GM19238 (cell line): ENCODE measurements at regions not wholly inside any gene's neighbourhood (a gene's known extent, or its start where the extent isn't known, plus 50 kb on each side); places are given as distances from the start of the nearest gene placed in this dataset.

ENCODE experiments used
- DNase-seq: peaks from one replicate; pipeline ENCODE4 v3.0.0; 2011; ENCODE audit warnings: low spot score; ENCODE audit not compliant: insufficient read length

- no peak for DNase-seq
Measured at GRCh38 chr15:95228856-95229555, 997.6 kb downstream of the MCTP2 start.

- DNase-seq, result no peak
Measured at GRCh38 chr15:95235033-95235432, 1003.7 kb downstream of the MCTP2 start.

- no peak for DNase-seq
Measured at GRCh38 chr15:95247071-95247984, 1016.0 kb downstream of the MCTP2 start.

GRCh38 chr15:95249524-95249923 is 1018.2 kb downstream of the MCTP2 start:
- no peak for DNase-seq

- DNase-seq, result no peak
Measured at GRCh38 chr15:95252404-95252803, 1021.0 kb downstream of the MCTP2 start.

- no peak for DNase-seq
Measured at GRCh38 chr15:95254263-95254662, 1022.9 kb downstream of the MCTP2 start.

GRCh38 chr15:95259513-95259912 is 1028.2 kb downstream of the MCTP2 start:
- no peak for DNase-seq

- DNase-seq, result no peak
Measured at GRCh38 chr15:95259965-95260364, 1028.6 kb downstream of the MCTP2 start.

GRCh38 chr15:95260856-95261255 is 1029.5 kb downstream of the MCTP2 start:
- DNase-seq, result no peak

- DNase-seq, result no peak
Measured at GRCh38 chr15:95261546-95261945, 1030.2 kb downstream of the MCTP2 start.

GRCh38 chr15:95261968-95262367 is 1030.6 kb downstream of the MCTP2 start:
- DNase-seq, result no peak

GRCh38 chr15:95262866-95263564 is 1031.7 kb downstream of the MCTP2 start:
- no peak for DNase-seq

GRCh38 chr15:95263751-95264150 is 1032.4 kb downstream of the MCTP2 start:
- no peak for DNase-seq

- no peak for DNase-seq
Measured at GRCh38 chr15:95265419-95265997, 1034.1 kb downstream of the MCTP2 start.

- no peak for DNase-seq
Measured at GRCh38 chr15:95266451-95267061, 1035.2 kb downstream of the MCTP2 start.

GRCh38 chr15:95267481-95267880 is 1036.1 kb downstream of the MCTP2 start:
- no peak for DNase-seq

- DNase-seq, result no peak
Measured at GRCh38 chr15:95269242-95270183, 1038.2 kb downstream of the MCTP2 start.

GRCh38 chr15:95274101-95274500 is 1042.7 kb downstream of the MCTP2 start:
- no peak for DNase-seq

- no peak for DNase-seq
Measured at GRCh38 chr15:95277266-95277665, 1045.9 kb downstream of the MCTP2 start.
